ENCODE measurements at regions not wholly inside any gene's neighbourhood (a gene's known extent, or its start where the extent isn't known, plus 50 kb on each side); places are given as distances from the start of the nearest gene placed in this dataset.

- TF ChIP-seq CTCF (IDR thresholded peaks at IDR 0.05) (no peak), POLR2A (IDR thresholded peaks at IDR 0.05) (no peak)
These were observed 361.0 kb downstream of the GRXCR1 start for GRCh38 chr4:43253541-43253940.
